ENCODE measurements at regions not wholly inside any gene's neighbourhood (a gene's known extent, or its start where the extent isn't known, plus 50 kb on each side); places are given as distances from the start of the nearest gene placed in this dataset.
A peak's percentile ranks its signal among the peaks of the same experiment; 100 is the strongest.

DNA sequence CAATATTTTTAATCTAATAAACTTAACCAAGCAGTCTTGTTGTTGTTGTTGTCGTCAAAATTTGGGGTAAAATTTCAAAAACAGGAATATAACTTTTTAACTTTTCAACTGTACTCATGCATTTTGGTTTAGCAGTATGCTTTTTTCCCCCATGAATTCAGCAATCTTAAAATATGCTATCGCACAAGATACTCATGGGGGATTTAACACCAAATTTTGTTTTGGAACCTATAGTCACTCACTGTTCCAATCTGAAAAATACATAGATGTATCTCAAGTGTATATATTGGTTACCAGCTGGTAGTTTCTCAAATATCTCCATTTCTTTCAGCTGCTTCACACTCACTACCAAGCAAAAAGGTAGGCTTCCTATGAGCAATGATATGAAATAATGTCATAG is 91.4 kb upstream of the PIK3CG start:
- no peak for TF ChIP-seq EZH2 (IDR thresholded peaks at IDR 0.05; ENCODE audit: low read length, unreplicated experiment)
- TF ChIP-seq, protein P1, sequence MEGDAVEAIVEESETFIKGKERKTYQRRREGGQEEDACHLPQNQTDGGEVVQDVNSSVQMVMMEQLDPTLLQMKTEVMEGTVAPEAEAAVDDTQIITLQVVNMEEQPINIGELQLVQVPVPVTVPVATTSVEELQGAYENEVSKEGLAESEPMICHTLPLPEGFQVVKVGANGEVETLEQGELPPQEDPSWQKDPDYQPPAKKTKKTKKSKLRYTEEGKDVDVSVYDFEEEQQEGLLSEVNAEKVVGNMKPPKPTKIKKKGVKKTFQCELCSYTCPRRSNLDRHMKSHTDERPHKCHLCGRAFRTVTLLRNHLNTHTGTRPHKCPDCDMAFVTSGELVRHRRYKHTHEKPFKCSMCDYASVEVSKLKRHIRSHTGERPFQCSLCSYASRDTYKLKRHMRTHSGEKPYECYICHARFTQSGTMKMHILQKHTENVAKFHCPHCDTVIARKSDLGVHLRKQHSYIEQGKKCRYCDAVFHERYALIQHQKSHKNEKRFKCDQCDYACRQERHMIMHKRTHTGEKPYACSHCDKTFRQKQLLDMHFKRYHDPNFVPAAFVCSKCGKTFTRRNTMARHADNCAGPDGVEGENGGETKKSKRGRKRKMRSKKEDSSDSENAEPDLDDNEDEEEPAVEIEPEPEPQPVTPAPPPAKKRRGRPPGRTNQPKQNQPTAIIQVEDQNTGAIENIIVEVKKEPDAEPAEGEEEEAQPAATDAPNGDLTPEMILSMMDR (conservative IDR thresholded peaks at IDR 0.05; ENCODE audit: low read depth, low read length) = no peak
- no peak for TF ChIP-seq EZH2phosphoT487 (IDR thresholded peaks at IDR 0.05; ENCODE audit: borderline replicate concordance, low read length)
- ChIA-PET POLR2A (ENCODE audit: unreplicated experiment) (no interaction called here), CTCF (no interaction called here)
- Histone ChIP-seq H3K4me1 (ENCODE audit: insufficient read depth, low read length) (peaks cover 71% of the 10 kb centered on the region), H3K4me3 (ENCODE audit: low read length) (no peak overlapping the region), H3K9me3 (ENCODE audit: low read length) (no peaks in the 10 kb centered on the region), H3K9me2 (replicated peaks; ENCODE audit: low read length) (no peaks in the 10 kb centered on the region), H3K4me2 (ENCODE audit: low read length) (peak overlapping the region; percentile 9), H3K27ac (ENCODE audit: low read length) (no peak overlapping the region), H3K36me3 (ENCODE audit: low read depth, low read length) (no peaks in the 10 kb centered on the region; the same call in 1 of the 2 replicates), H3K27me3 (ENCODE audit: low read length) (no peaks in the 10 kb centered on the region), H3K9ac (ENCODE audit: low read length) (no peak overlapping the region), H3F3A (ENCODE audit: low read length, unreplicated experiment) (peaks cover 17% of the 10 kb centered on the region), H2AFZ (ENCODE audit: low read length) (no peak overlapping the region), H4K20me1 (ENCODE audit: low read length) (no peaks in the 10 kb centered on the region), H3K79me2 (ENCODE audit: low read length) (no peaks in the 10 kb centered on the region)
- no TSS peak for BruUV-seq (replicated peaks)
- DNase-seq (no peak), ATAC-seq (no peak)
- intact Hi-C loops (cut with micrococcal nuclease) = no loop called here

DNA sequence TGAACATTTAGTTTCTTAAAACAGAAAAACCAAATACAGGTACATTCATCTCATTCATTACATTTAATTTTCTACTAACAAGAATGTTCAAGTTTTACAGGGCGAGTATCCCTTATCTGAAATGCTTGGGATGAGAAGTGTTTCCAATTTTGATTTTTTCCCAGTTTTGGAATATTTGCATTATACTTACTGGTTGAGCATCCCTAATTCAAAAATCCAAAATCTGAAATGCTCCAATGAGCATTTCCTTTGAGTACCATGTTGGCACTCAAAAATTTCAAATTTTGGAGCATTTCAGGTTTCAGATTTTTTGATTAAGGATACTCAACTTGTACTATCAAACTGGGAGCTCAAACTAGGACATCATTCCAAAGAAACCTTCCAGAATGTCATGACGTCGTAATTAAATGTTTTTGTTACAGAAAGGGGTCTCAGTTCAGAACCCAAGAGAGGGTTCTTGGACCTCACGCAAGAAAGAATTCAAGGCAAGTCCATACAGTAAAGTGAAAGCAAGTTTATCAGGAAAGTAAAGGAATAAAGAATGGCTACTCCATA is 90.8 kb upstream of the PIK3CG start:
- Histone ChIP-seq H4K20me1 (ENCODE audit: low read length) (no peaks in the 10 kb centered on the region), H2AFZ (ENCODE audit: low read length) (no peak overlapping the region), H3K4me1 (ENCODE audit: insufficient read depth, low read length) (peaks cover 69% of the 10 kb centered on the region), H3K4me2 (ENCODE audit: low read length) (peak overlapping the region; percentile 83), H3K9ac (ENCODE audit: low read length) (no peak overlapping the region), H3K27ac (ENCODE audit: low read length) (peak overlapping the region; percentile 91), H3K9me3 (ENCODE audit: low read length) (no peaks in the 10 kb centered on the region), H3F3A (ENCODE audit: low read length, unreplicated experiment) (peaks cover 17% of the 10 kb centered on the region), H3K4me3 (ENCODE audit: low read length) (no peak overlapping the region), H3K79me2 (ENCODE audit: low read length) (no peaks in the 10 kb centered on the region), H3K9me2 (replicated peaks; ENCODE audit: low read length) (no peaks in the 10 kb centered on the region), H3K36me3 (ENCODE audit: low read depth, low read length) (no peaks in the 10 kb centered on the region; the same call in 1 of the 2 replicates), H3K27me3 (ENCODE audit: low read length) (no peaks in the 10 kb centered on the region)
- BruUV-seq (replicated peaks) = no TSS peak
- no peak for TF ChIP-seq EZH2 (IDR thresholded peaks at IDR 0.05; ENCODE audit: low read length, unreplicated experiment)
- TF ChIP-seq, protein P1 (conservative IDR thresholded peaks at IDR 0.05; ENCODE audit: low read depth, low read length) = no peak
- no peak for TF ChIP-seq EZH2phosphoT487 (IDR thresholded peaks at IDR 0.05; ENCODE audit: borderline replicate concordance, low read length)
- no peak for DNase-seq
- intact Hi-C loops (cut with micrococcal nuclease) = no loop called here
- POLR2A ChIA-PET (ENCODE audit: unreplicated experiment) = no interaction called here
- no peak for ATAC-seq
- CTCF ChIA-PET = no interaction called here
